H1 (cell line): ENCODE measurements at regions not wholly inside any gene's neighbourhood (a gene's known extent, or its start where the extent isn't known, plus 50 kb on each side); places are given as distances from the start of the nearest gene placed in this dataset.

ENCODE experiments used
- CTCF ChIA-PET: fragments of 300-600 bp; sonication (Branson Sonifier 250); formaldehyde crosslinking; loops from one replicate; lab custom pipeline; 2021; ENCODE audit not compliant: partially characterized antibody; lab: Charles Lee
- POLR2A ChIA-PET: fragments of 300-600 bp; sonication (Branson Sonifier 250); formaldehyde crosslinking; loops from one replicate; lab custom pipeline; 2021; ENCODE audit warnings: inconsistent platforms; ENCODE audit not compliant: partially characterized antibody; lab: Charles Lee
- DNase-seq, 2 experiments: peaks; one replicate each; pipeline versions ENCODE4 v3.0.0 to v3.0.0-alpha.2; 2010 to 2022; ENCODE audit warnings: low spot score in 2 of 2, low read depth in 1 of 2, mixed read lengths in 1 of 2
- FAIRE-seq: peaks from 2 replicates; lab custom pipeline; 2011; peaks lifted over from hg19 to GRCh38; lab: Jason Lieb, UNC
- H2AFZ ChIP-seq: 2 replicates; pipeline ENCODE4 v1.8.1; 2012; ENCODE audit warnings: low read length, inconsistent platforms
- H2AK5ac ChIP-seq: 2 replicates; pipeline ENCODE4 v1.6.1; 2013; ENCODE audit warnings: low read depth, low read length
- H2BK120ac ChIP-seq: replicated peaks from 2 replicates; pipeline ENCODE3; 2013; ENCODE audit warnings: low read depth, low read length, inconsistent platforms
- H2BK12ac ChIP-seq: 2 replicates; pipeline ENCODE4 v1.6.1; 2013; ENCODE audit warnings: low read depth, low read length
- H2BK15ac ChIP-seq: 2 replicates; pipeline ENCODE4 v1.6.1; 2013; ENCODE audit warnings: low read length
- H2BK20ac ChIP-seq: 2 replicates; pipeline ENCODE4 v1.6.1; 2013; ENCODE audit warnings: low read length
- H2BK5ac ChIP-seq: 2 replicates; pipeline ENCODE4 v1.6.1; 2013; ENCODE audit warnings: low read depth, low read length
- H3K14ac ChIP-seq: 2 replicates; pipeline ENCODE4 v1.6.1; 2013; ENCODE audit warnings: inconsistent platforms; ENCODE audit not compliant: insufficient read length
- H3K18ac ChIP-seq: 2 replicates; pipeline ENCODE4 v1.6.1; 2013; ENCODE audit warnings: low read length; ENCODE audit errors: extremely low read depth
- H3K23ac ChIP-seq: 2 replicates; pipeline ENCODE4 v1.6.1; 2013; ENCODE audit warnings: inconsistent platforms; ENCODE audit not compliant: insufficient read length
- H3K23me2 ChIP-seq: 2 replicates; pipeline ENCODE4 v1.6.1; 2013; ENCODE audit warnings: low read depth, low read length
- H3K27ac ChIP-seq: 2 replicates; pipeline ENCODE4 v1.6.1; 2011; ENCODE audit warnings: low read depth, low read length, inconsistent platforms
- H3K27me3 ChIP-seq, 4 experiments: replicated peaks in 1 of 4; 1 replicate in 1 of 4; 2 replicates in 3 of 4; pipeline versions ENCODE4 v1.6.1 to v1.8.1; 2011 to 2013; ENCODE audit warnings: low read length in 3 of 4, mild to moderate bottlenecking in 3 of 4, inconsistent platforms in 2 of 4, mixed read lengths in 2 of 4, moderate library complexity in 1 of 4; ENCODE audit not compliant: control insufficient read depth in 3 of 4, insufficient read depth in 3 of 4; ENCODE audit errors: extremely low read depth in 1 of 4
- H3K36me3 ChIP-seq, 4 experiments: 2 replicates each; pipeline versions ENCODE4 v1.6.1 to v1.8.1; 2011 to 2013; ENCODE audit warnings: mild to moderate bottlenecking in 4 of 4, low read length in 3 of 4, moderate library complexity in 2 of 4, control low read depth in 1 of 4, inconsistent platforms in 1 of 4; ENCODE audit not compliant: insufficient read depth in 4 of 4, control insufficient read depth in 2 of 4
- H3K4ac ChIP-seq: replicated peaks from 2 replicates; pipeline ENCODE3; 2013; ENCODE audit warnings: low read length, low read depth, mixed read lengths, inconsistent platforms; ENCODE audit not compliant: insufficient read length
- H3K4me1 ChIP-seq, 4 experiments: replicated peaks in 1 of 4; 1 replicate in 1 of 4; 2 replicates in 3 of 4; pipeline versions ENCODE4 v1.6.1 to v1.8.1; 2011 to 2013; ENCODE audit warnings: low read length in 3 of 4, inconsistent platforms in 2 of 4, mixed read lengths in 1 of 4; ENCODE audit not compliant: insufficient read depth in 4 of 4, control insufficient read depth in 3 of 4
- H3K4me2 ChIP-seq, 2 experiments: 2 replicates each; pipeline versions ENCODE4 v1.6.1 to v1.8.1; 2011 to 2013; ENCODE audit warnings: low read depth in 2 of 2, low read length in 2 of 2, control low read depth in 1 of 2, inconsistent platforms in 1 of 2, mild to moderate bottlenecking in 1 of 2; ENCODE audit not compliant: insufficient read depth in 1 of 2
- H3K4me3 ChIP-seq, 4 experiments: fragments of 200-600, 300-600 bp in 1 of 4; sonication (generic), shearing (Covaris generic), sonication (Bioruptor Twin) in 1 of 4; 2 replicates each; pipeline versions ENCODE4 v1.5.1 to v1.8.1; 2011 to 2016; ENCODE audit warnings: low read length in 4 of 4, low read depth in 3 of 4, control low read depth in 2 of 4, inconsistent platforms in 2 of 4, mild to moderate bottlenecking in 2 of 4, mixed read lengths in 1 of 4, moderate library complexity in 1 of 4; ENCODE audit not compliant: insufficient read depth in 2 of 4; ENCODE audit errors: extremely low read depth in 1 of 4
- H3K56ac ChIP-seq: replicated peaks from 2 replicates; pipeline ENCODE3; 2013; ENCODE audit warnings: low read depth, mild to moderate bottlenecking, mixed read lengths, low read length, inconsistent platforms; ENCODE audit not compliant: insufficient read length
- H3K79me1 ChIP-seq: 2 replicates; pipeline ENCODE4 v1.6.1; 2013; ENCODE audit warnings: low read depth, low read length, control low read depth
- H3K79me2 ChIP-seq, 2 experiments: 2 replicates each; pipeline versions ENCODE4 v1.6.1 to v1.8.1; 2012 to 2013; ENCODE audit warnings: low read length in 2 of 2, mild to moderate bottlenecking in 2 of 2, inconsistent platforms in 1 of 2; ENCODE audit not compliant: insufficient read depth in 2 of 2, control insufficient read depth in 1 of 2
- H3K9ac ChIP-seq, 4 experiments: replicated peaks in 1 of 4; 1 replicate in 1 of 4; 2 replicates in 3 of 4; pipeline versions ENCODE4 v1.6.1 to v1.8.1; 2011 to 2013; ENCODE audit warnings: low read depth in 3 of 4, low read length in 3 of 4, control low read depth in 2 of 4, mild to moderate bottlenecking in 2 of 4, moderate library complexity in 2 of 4, inconsistent platforms in 1 of 4; ENCODE audit errors: extremely low read depth in 1 of 4
- H3K9me3 ChIP-seq, 2 experiments: 2 replicates each; pipeline versions ENCODE4 v1.6.1 to v1.8.1; 2012 to 2013; ENCODE audit warnings: mild to moderate bottlenecking in 2 of 2, moderate library complexity in 2 of 2, control low read depth in 1 of 2, inconsistent platforms in 1 of 2, low read depth in 1 of 2, low read length in 1 of 2, mixed read lengths in 1 of 2; ENCODE audit not compliant: insufficient read depth in 2 of 2
- H4K20me1 ChIP-seq, 2 experiments: replicated peaks in 1 of 2; 2 replicates each; pipeline versions ENCODE3 to v1.8.1; 2011 to 2013; ENCODE audit warnings: inconsistent platforms in 2 of 2, low read length in 2 of 2, mild to moderate bottlenecking in 1 of 2; ENCODE audit not compliant: insufficient read depth in 2 of 2, control insufficient read depth in 1 of 2
- H4K5ac ChIP-seq: 2 replicates; pipeline ENCODE4 v1.6.1; 2013; ENCODE audit warnings: low read length, low read depth, mixed read lengths, inconsistent platforms; ENCODE audit not compliant: insufficient read length
- H4K8ac ChIP-seq: 2 replicates; pipeline ENCODE4 v1.8.0; 2013; ENCODE audit warnings: mild to moderate bottlenecking, moderate library complexity, low read length, inconsistent platforms; ENCODE audit not compliant: insufficient read depth; ENCODE audit errors: extremely low read depth
- H4K91ac ChIP-seq: replicated peaks from 2 replicates; pipeline ENCODE3; 2013; ENCODE audit warnings: low read length, mixed read lengths, inconsistent platforms; ENCODE audit not compliant: insufficient read length
- HDAC6 ChIP-seq: IDR thresholded peaks from one replicate; pipeline ENCODE4 v1.7.1; 2012; ENCODE audit warnings: low read depth, mild to moderate bottlenecking, inconsistent platforms, low read length, moderate library complexity
- JUN ChIP-seq: IDR thresholded peaks from 2 replicates; pipeline ENCODE4 v1.6.1; 2011; ENCODE audit warnings: low read depth, mild to moderate bottlenecking, improper control_type of control experiment, low read length
- JUND ChIP-seq: IDR thresholded peaks from 2 replicates; pipeline ENCODE4 v1.6.1; 2011; ENCODE audit warnings: mild to moderate bottlenecking, improper control_type of control experiment, low read length
- KDM4A ChIP-seq: IDR thresholded peaks from one replicate; pipeline ENCODE4 v1.7.1; 2012; ENCODE audit warnings: low read depth, mild to moderate bottlenecking, moderate library complexity, low read length, inconsistent platforms; ENCODE audit not compliant: severe bottlenecking
- TAF7 ChIP-seq: optimal IDR thresholded peaks from 2 replicates; pipeline ENCODE3; 2011; ENCODE audit warnings: low read depth, mild to moderate bottlenecking, inconsistent platforms, low read length, moderate library complexity, borderline replicate concordance
- WGBS, 2 experiments: shearing (Covaris generic) in 1 of 2; methylation state at CpG; one replicate each; pipeline versions ENCODE4 v1.1.6 to v1.1.7; 2013 to 2015; ENCODE audit warnings: low lambda C conversion rate in 2 of 2, mixed read lengths in 2 of 2, inconsistent platforms in 1 of 2, low coverage in 1 of 2, missing lambda C conversion rate in 1 of 2; ENCODE audit not compliant: insufficient replicate concordance in 2 of 2, insufficient coverage in 1 of 2, insufficient read length in 1 of 2; ENCODE audit errors: extremely low coverage in 1 of 2, missing lambda C conversion rate in 1 of 2; 5-methylcytosine and 5-hydroxymethylcytosine counted together
- TF ChIP-seq, protein P1 (sequence below): IDR thresholded peaks from 2 replicates; pipeline ENCODE4 v1.6.1; 2011; ENCODE audit warnings: low read depth, mild to moderate bottlenecking, low read length; ENCODE audit not compliant: insufficient read depth

DNA sequence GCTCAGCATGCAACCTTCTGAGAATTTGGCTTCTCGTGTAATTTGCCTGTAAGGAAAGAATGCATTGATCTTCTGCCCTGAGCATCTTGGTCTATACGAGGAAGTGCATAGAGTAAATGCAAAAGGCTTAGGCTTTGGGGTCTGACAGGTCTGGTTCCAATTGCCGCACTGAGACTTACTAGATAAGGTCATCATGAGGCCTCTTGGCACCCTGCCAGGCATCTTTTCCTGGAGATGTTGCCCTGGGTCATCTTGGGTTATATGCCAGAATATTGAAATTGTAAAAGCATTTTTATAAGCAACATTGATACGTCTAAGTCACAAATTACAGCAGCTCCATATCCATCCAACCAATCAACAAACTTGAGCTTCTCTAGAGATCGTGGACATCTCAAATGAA lies 108.8 kb upstream of the WARS2 start:
- Histone ChIP-seq H2BK20ac (no peak overlapping the region), H3K56ac (no peak overlapping the region), H2BK12ac (no peak overlapping the region), H3K18ac (no peak overlapping the region), H4K5ac (no peak overlapping the region), H3K79me2 (no peaks in the 10 kb centered on the region), H3K4me2 (no peak overlapping the region), H2BK120ac (no peak overlapping the region)
- 89% methylated on average over 5 of the region's 5 CpGs; no CpG with 5 or more reads in 1 of the 2 experiments for WGBS, 2 experiments
- ChIA-PET POLR2A (no interaction called here), CTCF (no interaction called here)
- no peak for FAIRE-seq
- DNase-seq = no peak
- TF ChIP-seq JUN (no peak), JUND (no peak), HDAC6 (no peak), KDM4A (no peak), TAF7 (no peak)
- TF ChIP-seq, protein P1, sequence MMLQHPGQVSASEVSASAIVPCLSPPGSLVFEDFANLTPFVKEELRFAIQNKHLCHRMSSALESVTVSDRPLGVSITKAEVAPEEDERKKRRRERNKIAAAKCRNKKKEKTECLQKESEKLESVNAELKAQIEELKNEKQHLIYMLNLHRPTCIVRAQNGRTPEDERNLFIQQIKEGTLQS = no peak
- TF ChIP-seq, all 59 proteins: peak for 0
- Histone ChIP-seq H2AFZ (no peak overlapping the region), H4K91ac (no peak overlapping the region), H2BK15ac (no peak overlapping the region), H3K4ac (no peak overlapping the region), H3K4me1 (no peaks in the 10 kb centered on the region), H3K23ac (no peak overlapping the region), H3K23me2 (no peaks in the 10 kb centered on the region), H3K14ac (no peak overlapping the region), H3K9me3 (no peaks in the 10 kb centered on the region), H2AK5ac (no peak overlapping the region), H2BK5ac (no peak overlapping the region), H3K79me1 (no peaks in the 10 kb centered on the region), H4K8ac (no peak overlapping the region), H3K36me3 (no peaks in the 10 kb centered on the region), H4K20me1 (no peaks in the 10 kb centered on the region), H3K27me3 (no peaks in the 10 kb centered on the region), H3K9ac (no peak overlapping the region), H3K4me3 (no peak overlapping the region), H3K27ac (no peak overlapping the region)
